SK-N-SH treated with all-trans-retinoic acid at 6 μM for 48 hours (cell line): ENCODE measurements at regions not wholly inside any gene's neighbourhood (a gene's known extent, or its start where the extent isn't known, plus 50 kb on each side); places are given as distances from the start of the nearest gene placed in this dataset.

ENCODE experiments used
- ATAC-seq: fragments of 200-7000 bp; cut with Tn5 transposase; 3 replicates; pipeline ENCODE4 v1.9.1; 2020; ENCODE audit warnings: mild to moderate bottlenecking, moderate library complexity
- BACH2 ChIP-seq: fragments of 250-450 bp; sonication (Bioruptor Pico); IDR thresholded peaks from 2 replicates; pipeline ENCODE4 v1.9.0; 2021; ENCODE audit warnings: mild to moderate bottlenecking, borderline replicate concordance
- CSDC2 ChIP-seq: fragments of 250-450 bp; sonication (Bioruptor Pico); IDR thresholded peaks from 2 replicates; pipeline ENCODE4 v1.5.0; 2020; ENCODE audit warnings: mild to moderate bottlenecking, moderate library complexity
- ESRRG ChIP-seq: fragments of 250-450 bp; sonication (Bioruptor Pico); IDR thresholded peaks from 2 replicates; pipeline ENCODE4 v1.6.1; 2021; ENCODE audit warnings: mild to moderate bottlenecking
- GLIS3 ChIP-seq: fragments of 250-450 bp; sonication (Bioruptor Pico); IDR thresholded peaks from 2 replicates; pipeline ENCODE4 v1.5.0; 2020; ENCODE audit warnings: mild to moderate bottlenecking, moderate library complexity
- ISL1 ChIP-seq: fragments of 250-450 bp; sonication (Bioruptor Pico); IDR thresholded peaks from 2 replicates; pipeline ENCODE4 v2.1.2; 2022; ENCODE audit warnings: mild to moderate bottlenecking, moderate library complexity
- OSR1 ChIP-seq: fragments of 250-450 bp; sonication (Bioruptor Pico); IDR thresholded peaks from 2 replicates; pipeline ENCODE4 v1.8.0; 2022; ENCODE audit warnings: moderate library complexity, mild to moderate bottlenecking, inconsistent platforms
- PPARA ChIP-seq: fragments of 250-450 bp; sonication (Bioruptor Pico); IDR thresholded peaks from 2 replicates; pipeline ENCODE4 v1.5.0; 2020; ENCODE audit warnings: mild to moderate bottlenecking, borderline replicate concordance
- RARB ChIP-seq: fragments of 250-450 bp; sonication (Bioruptor Pico); IDR thresholded peaks from 2 replicates; pipeline ENCODE4 v1.8.0; 2021; ENCODE audit warnings: mild to moderate bottlenecking, moderate library complexity
- SNAI2 ChIP-seq: fragments of 250-450 bp; sonication (Bioruptor Pico); IDR thresholded peaks from 2 replicates; pipeline ENCODE4 v1.5.0; 2020; ENCODE audit warnings: mild to moderate bottlenecking, moderate library complexity
- TCF4 ChIP-seq: fragments of 250-450 bp; sonication (Bioruptor Pico); IDR thresholded peaks from 2 replicates; pipeline ENCODE4 v1.8.0; 2021; ENCODE audit warnings: mild to moderate bottlenecking, moderate library complexity, borderline replicate concordance
- TOX ChIP-seq: fragments of 250-450 bp; sonication (Bioruptor Pico); IDR thresholded peaks from 2 replicates; pipeline ENCODE4 v1.8.0; 2021; ENCODE audit warnings: mild to moderate bottlenecking, moderate library complexity, borderline replicate concordance
- ZC3H10 ChIP-seq: fragments of 250-450 bp; sonication (Bioruptor Pico); IDR thresholded peaks from 2 replicates; pipeline ENCODE4 v1.5.1; 2021; ENCODE audit warnings: mild to moderate bottlenecking, moderate library complexity
- ZFP3 ChIP-seq: fragments of 250-450 bp; sonication (Bioruptor Pico); IDR thresholded peaks from 2 replicates; pipeline ENCODE4 v1.5.0; 2020; ENCODE audit warnings: mild to moderate bottlenecking, moderate library complexity
- ZNF565 ChIP-seq: fragments of 450-650 bp; formaldehyde crosslinking; conservative IDR thresholded peaks from 2 replicates; pipeline ENCODE4 v1.5.0; 2020; ENCODE audit warnings: low read depth, mild to moderate bottlenecking, moderate library complexity
- ZNF70 ChIP-seq: fragments of 450-650 bp; formaldehyde crosslinking; IDR thresholded peaks from 2 replicates; pipeline ENCODE4 v1.5.0; 2020; ENCODE audit warnings: mild to moderate bottlenecking, moderate library complexity
- ZNF8 ChIP-seq: fragments of 450-650 bp; formaldehyde crosslinking; IDR thresholded peaks from 2 replicates; pipeline ENCODE4 v1.5.0; 2020; ENCODE audit warnings: mild to moderate bottlenecking, moderate library complexity
- TF ChIP-seq, protein P1 (sequence below): fragments of 250-450 bp; sonication (Bioruptor Pico); IDR thresholded peaks from 2 replicates; pipeline ENCODE4 v1.5.0; 2020; ENCODE audit warnings: mild to moderate bottlenecking, moderate library complexity
- TF ChIP-seq, protein P2 (sequence below): fragments of 250-450 bp; sonication (Bioruptor Pico); IDR thresholded peaks from 2 replicates; pipeline ENCODE4 v1.5.1; 2020; ENCODE audit warnings: low read depth, mild to moderate bottlenecking, moderate library complexity
- TF ChIP-seq, protein P3 (sequence below): fragments of 250-450 bp; sonication (Bioruptor Pico); IDR thresholded peaks from 2 replicates; pipeline ENCODE4 v1.5.1; 2021; ENCODE audit warnings: mild to moderate bottlenecking, moderate library complexity
- TF ChIP-seq, protein P4 (sequence below): fragments of 250-450 bp; sonication (Bioruptor Pico); IDR thresholded peaks from 2 replicates; pipeline ENCODE4 v1.8.0; 2020; ENCODE audit warnings: mild to moderate bottlenecking, moderate library complexity, borderline replicate concordance

DNA sequence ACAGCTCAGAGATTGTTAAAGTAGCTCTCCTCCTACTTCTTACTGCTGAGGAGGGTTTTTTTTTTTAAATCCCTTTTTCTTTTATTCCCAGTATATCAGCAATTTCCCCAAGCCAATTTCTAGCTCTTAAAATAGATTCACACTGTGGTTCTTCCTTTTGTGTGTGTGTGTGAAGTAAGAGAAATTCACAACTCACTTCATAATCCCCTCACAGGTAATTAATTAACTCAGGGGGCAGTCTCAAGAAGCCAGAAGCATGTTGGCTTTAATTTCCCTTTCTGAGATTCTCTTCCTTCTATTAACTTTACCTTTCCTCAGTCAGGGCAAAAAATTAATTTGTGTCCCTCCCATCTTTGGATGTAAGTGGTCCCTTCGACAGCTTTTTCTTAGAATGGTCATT, 71.0 kb upstream of the HMHB1 start:
- no peak for ATAC-seq
- TF ChIP-seq ISL1 (CRISPR knock-in tag) (no peak), ZC3H10 (CRISPR knock-in tag) (no peak), ZNF70 (CRISPR knock-in tag) (no peak), BACH2 (CRISPR knock-in tag) (no peak), TCF4 (no peak), ZNF565 (CRISPR knock-in tag) (no peak), OSR1 (no peak), RARB (CRISPR knock-in tag) (no peak), GLIS3 (no peak)
- TF ChIP-seq, protein P1, sequence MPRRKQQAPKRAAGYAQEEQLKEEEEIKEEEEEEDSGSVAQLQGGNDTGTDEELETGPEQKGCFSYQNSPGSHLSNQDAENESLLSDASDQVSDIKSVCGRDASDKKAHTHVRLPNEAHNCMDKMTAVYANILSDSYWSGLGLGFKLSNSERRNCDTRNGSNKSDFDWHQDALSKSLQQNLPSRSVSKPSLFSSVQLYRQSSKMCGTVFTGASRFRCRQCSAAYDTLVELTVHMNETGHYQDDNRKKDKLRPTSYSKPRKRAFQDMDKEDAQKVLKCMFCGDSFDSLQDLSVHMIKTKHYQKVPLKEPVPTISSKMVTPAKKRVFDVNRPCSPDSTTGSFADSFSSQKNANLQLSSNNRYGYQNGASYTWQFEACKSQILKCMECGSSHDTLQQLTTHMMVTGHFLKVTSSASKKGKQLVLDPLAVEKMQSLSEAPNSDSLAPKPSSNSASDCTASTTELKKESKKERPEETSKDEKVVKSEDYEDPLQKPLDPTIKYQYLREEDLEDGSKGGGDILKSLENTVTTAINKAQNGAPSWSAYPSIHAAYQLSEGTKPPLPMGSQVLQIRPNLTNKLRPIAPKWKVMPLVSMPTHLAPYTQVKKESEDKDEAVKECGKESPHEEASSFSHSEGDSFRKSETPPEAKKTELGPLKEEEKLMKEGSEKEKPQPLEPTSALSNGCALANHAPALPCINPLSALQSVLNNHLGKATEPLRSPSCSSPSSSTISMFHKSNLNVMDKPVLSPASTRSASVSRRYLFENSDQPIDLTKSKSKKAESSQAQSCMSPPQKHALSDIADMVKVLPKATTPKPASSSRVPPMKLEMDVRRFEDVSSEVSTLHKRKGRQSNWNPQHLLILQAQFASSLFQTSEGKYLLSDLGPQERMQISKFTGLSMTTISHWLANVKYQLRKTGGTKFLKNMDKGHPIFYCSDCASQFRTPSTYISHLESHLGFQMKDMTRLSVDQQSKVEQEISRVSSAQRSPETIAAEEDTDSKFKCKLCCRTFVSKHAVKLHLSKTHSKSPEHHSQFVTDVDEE (CRISPR knock-in tag) = no peak

DNA sequence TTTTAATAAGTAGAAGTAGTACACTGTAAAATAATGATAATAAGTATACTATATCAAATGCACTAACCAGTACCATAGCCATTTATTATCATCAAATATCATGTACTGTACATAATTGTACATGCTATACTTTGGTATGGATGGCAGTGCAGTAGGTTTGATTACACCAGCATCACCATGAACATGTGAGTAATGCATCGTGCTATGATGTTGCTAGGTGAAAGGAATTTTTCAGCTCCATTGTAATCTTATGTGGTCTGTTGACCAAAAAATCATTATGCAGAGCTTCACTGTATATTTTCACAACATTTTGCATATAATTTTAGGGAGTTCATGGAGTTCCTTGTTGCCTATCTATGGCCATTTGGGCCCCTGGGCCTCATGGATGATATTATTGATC, 72.2 kb upstream of the HMHB1 start:
- no peak for ATAC-seq
- no peak for TF ChIP-seq ZFP3 (CRISPR knock-in tag)
- TF ChIP-seq SNAI2 (CRISPR knock-in tag) = no peak
- no peak for TF ChIP-seq ZNF70 (CRISPR knock-in tag)
- no peak for TF ChIP-seq TOX (CRISPR knock-in tag)
- no peak for TF ChIP-seq GLIS3
- TF ChIP-seq ZNF565 (CRISPR knock-in tag) = no peak
- no peak for TF ChIP-seq ESRRG (CRISPR knock-in tag)
- TF ChIP-seq, protein P2, sequence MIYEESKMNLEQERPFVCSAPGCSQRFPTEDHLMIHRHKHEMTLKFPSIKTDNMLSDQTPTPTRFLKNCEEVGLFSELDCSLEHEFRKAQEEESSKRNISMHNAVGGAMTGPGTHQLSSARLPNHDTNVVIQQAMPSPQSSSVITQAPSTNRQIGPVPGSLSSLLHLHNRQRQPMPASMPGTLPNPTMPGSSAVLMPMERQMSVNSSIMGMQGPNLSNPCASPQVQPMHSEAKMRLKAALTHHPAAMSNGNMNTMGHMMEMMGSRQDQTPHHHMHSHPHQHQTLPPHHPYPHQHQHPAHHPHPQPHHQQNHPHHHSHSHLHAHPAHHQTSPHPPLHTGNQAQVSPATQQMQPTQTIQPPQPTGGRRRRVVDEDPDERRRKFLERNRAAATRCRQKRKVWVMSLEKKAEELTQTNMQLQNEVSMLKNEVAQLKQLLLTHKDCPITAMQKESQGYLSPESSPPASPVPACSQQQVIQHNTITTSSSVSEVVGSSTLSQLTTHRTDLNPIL (CRISPR knock-in tag) = no peak
- TF ChIP-seq RARB (CRISPR knock-in tag) = no peak
- no peak for TF ChIP-seq ISL1 (CRISPR knock-in tag)
- TF ChIP-seq, protein P1 (CRISPR knock-in tag) = no peak
- no peak for TF ChIP-seq PPARA (CRISPR knock-in tag)
- no peak for TF ChIP-seq CSDC2
- no peak for TF ChIP-seq OSR1
- TF ChIP-seq ZNF8 (CRISPR knock-in tag) = no peak
- no peak for TF ChIP-seq ZC3H10 (CRISPR knock-in tag)
- TF ChIP-seq, protein P3, sequence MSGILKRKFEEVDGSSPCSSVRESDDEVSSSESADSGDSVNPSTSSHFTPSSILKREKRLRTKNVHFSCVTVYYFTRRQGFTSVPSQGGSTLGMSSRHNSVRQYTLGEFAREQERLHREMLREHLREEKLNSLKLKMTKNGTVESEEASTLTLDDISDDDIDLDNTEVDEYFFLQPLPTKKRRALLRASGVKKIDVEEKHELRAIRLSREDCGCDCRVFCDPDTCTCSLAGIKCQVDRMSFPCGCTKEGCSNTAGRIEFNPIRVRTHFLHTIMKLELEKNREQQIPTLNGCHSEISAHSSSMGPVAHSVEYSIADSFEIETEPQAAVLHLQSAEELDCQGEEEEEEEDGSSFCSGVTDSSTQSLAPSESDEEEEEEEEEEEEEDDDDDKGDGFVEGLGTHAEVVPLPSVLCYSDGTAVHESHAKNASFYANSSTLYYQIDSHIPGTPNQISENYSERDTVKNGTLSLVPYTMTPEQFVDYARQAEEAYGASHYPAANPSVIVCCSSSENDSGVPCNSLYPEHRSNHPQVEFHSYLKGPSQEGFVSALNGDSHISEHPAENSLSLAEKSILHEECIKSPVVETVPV (CRISPR knock-in tag) = no peak
- TF ChIP-seq, protein P4, sequence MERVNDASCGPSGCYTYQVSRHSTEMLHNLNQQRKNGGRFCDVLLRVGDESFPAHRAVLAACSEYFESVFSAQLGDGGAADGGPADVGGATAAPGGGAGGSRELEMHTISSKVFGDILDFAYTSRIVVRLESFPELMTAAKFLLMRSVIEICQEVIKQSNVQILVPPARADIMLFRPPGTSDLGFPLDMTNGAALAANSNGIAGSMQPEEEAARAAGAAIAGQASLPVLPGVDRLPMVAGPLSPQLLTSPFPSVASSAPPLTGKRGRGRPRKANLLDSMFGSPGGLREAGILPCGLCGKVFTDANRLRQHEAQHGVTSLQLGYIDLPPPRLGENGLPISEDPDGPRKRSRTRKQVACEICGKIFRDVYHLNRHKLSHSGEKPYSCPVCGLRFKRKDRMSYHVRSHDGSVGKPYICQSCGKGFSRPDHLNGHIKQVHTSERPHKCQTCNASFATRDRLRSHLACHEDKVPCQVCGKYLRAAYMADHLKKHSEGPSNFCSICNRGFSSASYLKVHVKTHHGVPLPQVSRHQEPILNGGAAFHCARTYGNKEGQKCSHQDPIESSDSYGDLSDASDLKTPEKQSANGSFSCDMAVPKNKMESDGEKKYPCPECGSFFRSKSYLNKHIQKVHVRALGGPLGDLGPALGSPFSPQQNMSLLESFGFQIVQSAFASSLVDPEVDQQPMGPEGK (CRISPR knock-in tag) = no peak
- TF ChIP-seq, all 23 proteins: peak for 0
